ENCODE measurements at regions not wholly inside any gene's neighbourhood (a gene's known extent, or its start where the extent isn't known, plus 50 kb on each side); places are given as distances from the start of the nearest gene placed in this dataset.
"Not testable (repeated sequence)": the region's sequence is repeated elsewhere in the genome, so short reads cannot be mapped to it uniquely, and the experiment has no call there.

GRCh38 chr11:70549386-70549785, 151.1 kb downstream of the CTTN start:
- DNase-seq (ENCODE audit: low spot score): no peak

GRCh38 chr11:70549796-70550195, 151.5 kb downstream of the CTTN start:
- DNase-seq (ENCODE audit: low spot score): no peak

GRCh38 chr11:70550456-70551195, 152.3 kb downstream of the CTTN start:
- no peak for DNase-seq (ENCODE audit: low spot score)

GRCh38 chr11:70551351-70552166, 153.2 kb downstream of the CTTN start:
- DNase-seq (ENCODE audit: low spot score): no peak

GRCh38 chr11:70552167-70553150, 154.1 kb downstream of the CTTN start:
- DNase-seq (ENCODE audit: low spot score): no peak

GRCh38 chr11:70555078-70555477, 156.7 kb downstream of the CTTN start:
- DNase-seq (ENCODE audit: low spot score): no peak

- DNase-seq (ENCODE audit: low spot score): no peak
Observed at GRCh38 chr11:70556884-70557741, 158.8 kb downstream of the CTTN start.

GRCh38 chr11:70557742-70558485, 159.6 kb downstream of the CTTN start:
- no peak for DNase-seq (ENCODE audit: low spot score)

- no peak for DNase-seq (ENCODE audit: low spot score)
Observed at GRCh38 chr11:70558681-70559080, 160.4 kb downstream of the CTTN start.

GRCh38 chr11:70559516-70559915, 161.2 kb downstream of the CTTN start:
- DNase-seq (ENCODE audit: low spot score): no peak

- DNase-seq (ENCODE audit: low spot score): not testable (repeated sequence)
Observed at GRCh38 chr11:70560621-70561020, 162.3 kb downstream of the CTTN start.

GRCh38 chr11:70566768-70567530, 168.6 kb downstream of the CTTN start:
- DNase-seq (ENCODE audit: low spot score): no peak

GRCh38 chr11:70567680-70568034, 169.3 kb downstream of the CTTN start:
- no peak for DNase-seq (ENCODE audit: low spot score)

GRCh38 chr11:70568035-70568813, 169.9 kb downstream of the CTTN start:
- DNase-seq (ENCODE audit: low spot score): peak; percentile 9

GRCh38 chr11:70568814-70569617, 170.7 kb downstream of the CTTN start:
- DNase-seq (ENCODE audit: low spot score): no peak

GRCh38 chr11:70569618-70569890, 171.2 kb downstream of the CTTN start:
- no peak for DNase-seq (ENCODE audit: low spot score)

- no peak for DNase-seq (ENCODE audit: low spot score)
Observed at GRCh38 chr11:70569996-70570692, 171.8 kb downstream of the CTTN start.

Measured in putamen (tissue), 1 donor.